RWPE1 (cell line): ENCODE measurements at regions not wholly inside any gene's neighbourhood (a gene's known extent, or its start where the extent isn't known, plus 50 kb on each side); places are given as distances from the start of the nearest gene placed in this dataset.

Experiments used
- CTCF ChIA-PET: fragments of 350-600 bp; sonication (Branson Sonifier 250); formaldehyde crosslinking; extraction: SDS; loops from one replicate; lab custom pipeline; 2021; lab: Yijun Ruan, JAX
- POLR2A ChIA-PET: fragments of 400-600 bp; formaldehyde crosslinking; extraction: SDS; loops from one replicate; lab custom pipeline; 2020; ENCODE audit warnings: antibody characterized with exemption; ENCODE audit not compliant: low non-redundant PET; lab: Yijun Ruan, JAX
- DNase-seq: peaks from one replicate; pipeline ENCODE4 v3.0.0; 2012; ENCODE audit warnings: low spot score
- H3K27ac ChIP-seq: fragments of 450-650 bp; 2 replicates; pipeline ENCODE4 v1.5.1; 2017
- TF ChIP-seq, protein P1 (sequence below): fragments of 450-650 bp; conservative IDR thresholded peaks from 2 replicates; pipeline ENCODE4 v1.5.1; 2017; ENCODE audit warnings: low read depth, mild to moderate bottlenecking

DNA sequence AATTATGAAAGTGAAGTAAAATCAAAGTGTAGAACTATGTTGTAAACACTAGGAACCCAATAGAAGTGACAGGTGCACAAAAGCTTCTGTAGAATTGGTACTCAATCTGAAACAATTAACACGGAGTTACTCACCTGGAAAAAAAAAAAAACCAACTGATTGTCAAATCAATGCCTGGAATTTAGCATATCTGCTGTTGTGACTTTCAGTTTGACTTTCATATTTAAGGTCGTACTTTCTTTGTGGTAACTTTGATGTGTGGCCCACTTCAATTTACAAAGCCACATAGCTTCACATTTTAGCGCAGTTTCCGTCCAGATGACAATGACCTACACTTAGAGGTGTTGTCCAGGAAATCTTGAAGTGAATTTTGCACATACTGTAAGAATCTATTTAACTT, 1124.9 kb downstream of the STIM2 start:
- ChIA-PET POLR2A (no interaction called here), CTCF (no interaction called here)
- TF ChIP-seq, protein P1, sequence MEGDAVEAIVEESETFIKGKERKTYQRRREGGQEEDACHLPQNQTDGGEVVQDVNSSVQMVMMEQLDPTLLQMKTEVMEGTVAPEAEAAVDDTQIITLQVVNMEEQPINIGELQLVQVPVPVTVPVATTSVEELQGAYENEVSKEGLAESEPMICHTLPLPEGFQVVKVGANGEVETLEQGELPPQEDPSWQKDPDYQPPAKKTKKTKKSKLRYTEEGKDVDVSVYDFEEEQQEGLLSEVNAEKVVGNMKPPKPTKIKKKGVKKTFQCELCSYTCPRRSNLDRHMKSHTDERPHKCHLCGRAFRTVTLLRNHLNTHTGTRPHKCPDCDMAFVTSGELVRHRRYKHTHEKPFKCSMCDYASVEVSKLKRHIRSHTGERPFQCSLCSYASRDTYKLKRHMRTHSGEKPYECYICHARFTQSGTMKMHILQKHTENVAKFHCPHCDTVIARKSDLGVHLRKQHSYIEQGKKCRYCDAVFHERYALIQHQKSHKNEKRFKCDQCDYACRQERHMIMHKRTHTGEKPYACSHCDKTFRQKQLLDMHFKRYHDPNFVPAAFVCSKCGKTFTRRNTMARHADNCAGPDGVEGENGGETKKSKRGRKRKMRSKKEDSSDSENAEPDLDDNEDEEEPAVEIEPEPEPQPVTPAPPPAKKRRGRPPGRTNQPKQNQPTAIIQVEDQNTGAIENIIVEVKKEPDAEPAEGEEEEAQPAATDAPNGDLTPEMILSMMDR, result no peak
- no peak overlapping the region for H3K27ac ChIP-seq
- no peak for DNase-seq

DNA sequence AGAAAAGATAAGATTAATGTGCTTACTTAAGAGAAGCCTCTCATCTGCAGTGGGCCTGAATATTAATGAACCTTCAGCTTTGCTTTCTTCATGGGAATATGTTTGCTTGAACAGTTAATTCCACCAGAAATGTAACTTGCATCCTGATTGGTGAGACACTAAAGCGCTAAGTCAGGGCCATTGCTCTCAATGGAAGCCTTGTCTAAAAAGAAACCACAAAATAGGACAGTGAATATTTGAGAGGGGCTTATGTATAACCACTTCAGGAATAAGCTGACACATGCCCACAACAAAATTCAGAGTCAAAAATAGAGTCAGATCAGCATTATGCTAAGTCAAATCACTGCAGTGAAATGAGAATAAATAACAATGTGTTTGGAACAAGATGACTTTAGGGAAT, 1125.8 kb downstream of the STIM2 start:
- TF ChIP-seq, protein P1, result no peak
- ChIA-PET POLR2A (no interaction called here), CTCF (no interaction called here)
- H3K27ac ChIP-seq, result no peak overlapping the region
- no peak for DNase-seq

DNA sequence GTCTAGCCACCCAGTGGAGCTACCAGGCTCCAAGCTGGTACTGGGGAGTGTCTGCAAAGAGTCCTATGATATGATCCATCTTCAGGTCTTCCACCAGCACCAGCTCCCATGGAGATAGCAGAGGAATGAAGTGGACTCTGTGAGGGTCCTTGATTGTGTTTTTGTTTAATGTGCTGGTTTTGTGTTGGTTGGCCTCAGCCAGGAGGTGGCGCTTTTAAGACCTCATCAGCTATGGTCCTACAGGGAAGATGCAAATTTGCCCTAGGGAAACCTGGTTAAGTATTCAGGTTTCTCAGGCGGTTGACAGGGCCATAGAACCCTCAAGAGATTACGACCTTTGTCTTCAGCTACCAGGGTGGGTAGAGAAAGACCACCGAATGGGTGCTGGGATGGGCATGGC, 1141.1 kb downstream of the STIM2 start:
- ChIA-PET POLR2A (no interaction called here), CTCF (interaction anchor here (0.7 kb wide), 1 partner anchor 22 kb away, joined by 5 read pairs; no protein-coding TSS in a partner anchor)
- no peak for DNase-seq
- TF ChIP-seq, protein P1, result no peak
- no peak overlapping the region for H3K27ac ChIP-seq

DNA sequence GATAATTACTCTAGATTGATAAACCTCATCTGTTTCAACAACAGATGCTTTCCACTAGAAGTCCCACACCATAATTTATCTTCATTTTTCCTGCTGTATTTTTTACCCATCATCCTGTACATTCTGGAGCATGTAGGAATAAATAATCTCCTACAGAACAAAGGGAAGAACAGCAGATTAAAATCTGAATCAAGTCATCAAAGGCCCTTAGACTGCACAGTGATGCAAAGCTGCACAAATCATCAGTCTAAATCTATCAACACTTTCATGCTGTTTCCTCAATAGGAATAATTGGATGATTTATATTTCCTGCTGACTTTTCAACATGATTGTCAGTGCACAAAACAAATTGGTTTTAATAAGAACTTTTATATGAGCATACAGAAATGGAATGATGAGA, 1143.9 kb downstream of the STIM2 start:
- H3K27ac ChIP-seq, result no peak overlapping the region
- TF ChIP-seq, protein P1, result no peak
- DNase-seq, result no peak
- ChIA-PET POLR2A (no interaction called here), CTCF (no interaction called here)

DNA sequence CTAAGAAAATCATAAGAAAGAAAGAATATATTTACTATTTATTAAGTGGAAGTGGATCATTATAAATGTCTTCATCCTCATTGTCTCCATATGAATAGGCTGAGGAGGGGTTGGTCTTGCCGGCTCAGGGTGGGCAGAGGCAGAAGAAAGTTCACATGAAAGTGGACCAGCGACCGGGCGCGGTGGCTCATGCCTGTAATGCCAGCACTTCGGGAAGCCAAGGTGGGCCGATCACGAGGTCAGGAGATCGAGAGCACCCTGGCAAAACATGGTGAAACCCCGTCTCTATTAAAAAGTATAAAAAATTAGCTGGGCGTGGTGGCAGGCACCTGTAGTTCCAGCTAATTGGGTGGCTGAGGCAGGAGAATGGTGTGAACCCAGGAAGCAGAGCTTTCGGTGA, 1145.4 kb downstream of the STIM2 start:
- H3K27ac ChIP-seq, result no peak overlapping the region
- no peak for DNase-seq
- TF ChIP-seq, protein P1, result no peak
- POLR2A ChIA-PET, result no interaction called here
- CTCF ChIA-PET, result no interaction called here

DNA sequence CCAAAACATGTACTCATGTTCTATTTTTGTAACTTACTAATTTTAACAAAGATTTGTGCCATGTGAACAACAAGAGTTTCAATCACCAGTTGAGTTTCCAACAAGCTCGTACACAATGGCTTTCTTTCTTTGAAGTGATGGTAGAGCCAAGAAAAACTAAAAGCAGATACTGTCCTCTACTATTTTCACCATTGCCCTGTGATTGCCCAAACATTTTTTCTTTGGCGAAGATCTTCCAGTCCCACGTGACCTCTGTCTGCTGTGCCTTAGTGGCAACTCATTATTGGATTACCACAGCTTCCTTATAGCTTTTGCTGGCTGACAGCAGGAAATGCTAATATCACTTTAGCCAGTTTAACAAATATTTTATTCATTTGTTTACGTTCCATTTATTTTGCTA, 1147.1 kb downstream of the STIM2 start:
- ChIA-PET POLR2A (no interaction called here), CTCF (no interaction called here)
- no peak overlapping the region for H3K27ac ChIP-seq
- TF ChIP-seq, protein P1, result no peak
- no peak for DNase-seq

DNA sequence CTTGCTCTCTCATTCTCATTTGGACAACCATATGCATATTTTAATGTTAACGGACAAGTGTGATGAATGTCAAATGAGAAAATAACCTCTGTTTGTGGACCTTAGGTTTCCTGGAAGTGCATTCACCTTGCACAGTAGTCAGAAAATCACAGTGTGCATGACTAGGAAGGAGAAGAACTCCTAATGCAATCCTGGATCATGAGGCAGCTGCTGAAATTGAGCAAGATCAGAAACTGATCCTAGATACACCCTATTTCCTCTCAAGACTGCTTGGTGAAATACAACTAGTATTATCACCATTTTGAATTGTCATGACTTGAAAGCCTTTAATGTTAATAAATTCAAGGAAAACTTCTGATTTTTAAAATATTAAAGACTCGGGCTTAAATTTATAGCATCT, 1148.9 kb downstream of the STIM2 start:
- ChIA-PET POLR2A (no interaction called here), CTCF (no interaction called here)
- DNase-seq, result no peak
- TF ChIP-seq, protein P1, result no peak
- no peak overlapping the region for H3K27ac ChIP-seq
